ENCODE measurements at regions not wholly inside any gene's neighbourhood (a gene's known extent, or its start where the extent isn't known, plus 50 kb on each side); places are given as distances from the start of the nearest gene placed in this dataset.
"Not testable (repeated sequence)": the region's sequence is repeated elsewhere in the genome, so short reads cannot be mapped to it uniquely, and the experiment has no call there.

DNA sequence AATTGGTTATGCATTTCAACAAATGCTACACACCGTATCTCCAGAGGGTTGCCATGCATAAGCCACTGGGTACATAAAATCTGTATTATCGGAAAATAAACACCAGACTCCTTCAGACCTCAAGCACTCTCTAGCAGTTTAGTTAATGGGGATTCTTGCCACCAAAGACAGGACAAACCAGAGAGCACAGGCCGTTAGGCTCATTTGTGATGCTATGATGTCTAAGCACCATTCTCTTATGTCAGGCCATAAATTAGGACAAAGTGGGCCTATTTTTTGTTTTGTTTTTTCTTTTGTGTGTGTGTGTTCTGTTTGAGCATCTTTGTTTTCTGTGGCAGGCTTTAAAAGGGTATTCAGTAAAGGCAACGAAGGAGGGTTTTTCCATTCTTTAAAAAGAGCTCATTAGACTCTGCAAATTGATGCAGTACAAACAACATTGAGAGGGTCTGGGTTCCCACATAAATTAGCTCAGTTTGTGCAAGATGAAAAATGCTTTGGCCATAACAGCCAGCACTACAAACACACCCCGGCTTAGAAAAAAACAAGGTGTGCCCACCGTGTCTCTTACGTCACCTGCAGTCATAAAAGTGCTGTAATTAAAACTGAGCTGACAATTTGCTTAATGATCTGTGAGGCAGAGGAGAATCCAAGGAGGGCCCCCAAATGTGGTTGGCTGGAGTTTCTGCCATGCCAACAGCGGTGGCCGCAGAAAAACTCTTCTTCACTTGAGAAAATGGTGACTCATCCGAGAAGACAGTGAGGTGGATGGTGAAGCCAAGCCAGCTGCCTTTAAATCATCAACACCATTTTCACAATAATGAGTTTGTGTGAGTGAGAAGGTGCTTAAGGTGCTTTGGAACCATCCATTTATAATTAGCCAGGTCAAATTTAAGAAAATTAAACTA lies 297.9 kb downstream of the GATA3 start:
- H3K27ac Mint-ChIP-seq, result no peak overlapping the region
- H3K27me3 Mint-ChIP-seq, result peaks cover 4% of the 10 kb centered on the region
- no peaks in the 10 kb centered on the region for H3K36me3 Mint-ChIP-seq (ENCODE audit: low read depth)
- no peak for ATAC-seq (replicated peaks)
- H3K4me3 Mint-ChIP-seq, result no peak overlapping the region
- H3K9me3 Mint-ChIP-seq, result no peaks in the 10 kb centered on the region
- no peaks in the 10 kb centered on the region for H3K4me1 Mint-ChIP-seq

DNA sequence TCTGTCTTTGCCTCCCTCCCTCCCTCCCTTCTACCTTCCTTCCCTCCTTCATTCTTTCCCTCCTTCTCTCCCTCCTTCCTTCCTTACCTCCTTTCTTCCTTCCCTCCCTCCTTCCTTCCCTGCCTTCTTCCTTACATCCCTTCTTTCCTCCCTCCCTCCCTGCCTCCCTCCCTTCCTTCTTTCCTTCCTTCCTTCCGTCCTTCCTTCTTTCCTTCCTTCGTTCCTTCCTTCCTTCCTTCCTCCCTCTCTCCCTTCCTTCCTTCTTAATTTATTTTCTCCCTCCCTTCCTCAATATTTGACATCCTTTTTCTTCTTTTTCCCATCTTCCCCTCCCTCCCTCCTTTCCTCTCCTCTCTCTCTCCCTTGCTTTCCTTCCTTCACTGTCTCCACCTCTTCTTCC lies 301.8 kb downstream of the GATA3 start:
- Mint-ChIP-seq H3K27ac (no peak overlapping the region), H3K27me3 (peaks cover 4% of the 10 kb centered on the region), H3K9me3 (no peaks in the 10 kb centered on the region), H3K4me3 (no peak overlapping the region), H3K4me1 (peaks cover 11% of the 10 kb centered on the region), H3K36me3 (ENCODE audit: low read depth) (no peaks in the 10 kb centered on the region)
- no peak for ATAC-seq (replicated peaks)

DNA sequence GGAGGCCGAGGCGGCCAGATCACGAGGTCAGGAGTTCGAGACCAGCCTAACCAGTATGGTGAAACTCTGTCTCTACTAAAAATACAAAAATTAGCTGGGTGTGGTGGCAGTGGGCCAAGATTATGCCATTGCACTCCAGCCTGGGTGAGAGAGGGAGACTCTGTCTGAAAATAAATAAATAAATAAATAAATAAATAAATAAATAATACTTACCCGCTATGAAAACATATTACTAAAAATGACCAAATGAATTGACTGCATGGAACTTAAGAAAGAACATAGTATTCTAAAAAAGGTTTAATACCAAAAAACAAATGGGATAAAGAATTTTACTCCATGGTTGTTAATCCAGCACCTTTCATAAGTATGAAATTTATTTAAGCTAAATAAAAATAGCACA lies 305.0 kb downstream of the GATA3 start:
- Mint-ChIP-seq H3K36me3 (ENCODE audit: low read depth) (no peaks in the 10 kb centered on the region), H3K27ac (no peak overlapping the region), H3K27me3 (peaks cover 4% of the 10 kb centered on the region), H3K4me3 (no peak overlapping the region), H3K9me3 (no peaks in the 10 kb centered on the region), H3K4me1 (peaks cover 24% of the 10 kb centered on the region)
- ATAC-seq (replicated peaks), result no peak

- H3K27me3 Mint-ChIP-seq, result peaks cover 4% of the 10 kb centered on the region
- peak overlapping the region; percentile 71 for H3K27ac Mint-ChIP-seq
- H3K4me1 Mint-ChIP-seq, result peaks cover 24% of the 10 kb centered on the region
- no peaks in the 10 kb centered on the region for H3K36me3 Mint-ChIP-seq (ENCODE audit: low read depth)
- peak; percentile 51 for ATAC-seq (replicated peaks)
- peak overlapping the region; percentile 40 for H3K4me3 Mint-ChIP-seq
- H3K9me3 Mint-ChIP-seq, result no peaks in the 10 kb centered on the region
These were observed 305.9 kb downstream of the GATA3 start for GRCh38 chr10:8360365-8360764.

- H3K27me3 Mint-ChIP-seq, result peaks cover 4% of the 10 kb centered on the region
- peak overlapping the region; percentile 71 for H3K27ac Mint-ChIP-seq
- no peaks in the 10 kb centered on the region for H3K36me3 Mint-ChIP-seq (ENCODE audit: low read depth)
- peaks cover 24% of the 10 kb centered on the region for H3K4me1 Mint-ChIP-seq
- ATAC-seq (replicated peaks), result peak; percentile 20
- no peaks in the 10 kb centered on the region for H3K9me3 Mint-ChIP-seq
- peak overlapping the region; percentile 47 for H3K4me3 Mint-ChIP-seq
These were observed 306.5 kb downstream of the GATA3 start for GRCh38 chr10:8360814-8361509.

GRCh38 chr10:8361510-8361844 lies 307.0 kb downstream of the GATA3 start:
- peak overlapping the region; percentile 47 for H3K4me3 Mint-ChIP-seq
- H3K27me3 Mint-ChIP-seq, result peaks cover 2% of the 10 kb centered on the region
- H3K36me3 Mint-ChIP-seq (ENCODE audit: low read depth), result no peaks in the 10 kb centered on the region
- peaks cover 26% of the 10 kb centered on the region for H3K4me1 Mint-ChIP-seq
- H3K27ac Mint-ChIP-seq, result no peak overlapping the region
- peak; percentile 72 for ATAC-seq (replicated peaks)
- H3K9me3 Mint-ChIP-seq, result no peaks in the 10 kb centered on the region

- H3K27me3 Mint-ChIP-seq, result no peaks in the 10 kb centered on the region
- peaks cover 3% of the 10 kb centered on the region for H3K9me3 Mint-ChIP-seq
- peak; percentile 84 for ATAC-seq (replicated peaks)
- H3K4me1 Mint-ChIP-seq, result peaks cover 36% of the 10 kb centered on the region
- no peaks in the 10 kb centered on the region for H3K36me3 Mint-ChIP-seq (ENCODE audit: low read depth)
- H3K4me3 Mint-ChIP-seq, result peak overlapping the region; percentile 49
- peak overlapping the region; percentile 86 for H3K27ac Mint-ChIP-seq
These were observed 311.7 kb downstream of the GATA3 start for GRCh38 chr10:8365935-8366911.

- H3K27me3 Mint-ChIP-seq; H3K27ac Mint-ChIP-seq; H3K4me3 Mint-ChIP-seq; H3K9me3 Mint-ChIP-seq; H3K36me3 Mint-ChIP-seq (ENCODE audit: low read depth): not testable (repeated sequence)
- peak; percentile 11 for ATAC-seq (replicated peaks)
- peaks cover 33% of the 10 kb centered on the region for H3K4me1 Mint-ChIP-seq
These were observed 313.4 kb downstream of the GATA3 start for GRCh38 chr10:8367672-8368411.

DNA sequence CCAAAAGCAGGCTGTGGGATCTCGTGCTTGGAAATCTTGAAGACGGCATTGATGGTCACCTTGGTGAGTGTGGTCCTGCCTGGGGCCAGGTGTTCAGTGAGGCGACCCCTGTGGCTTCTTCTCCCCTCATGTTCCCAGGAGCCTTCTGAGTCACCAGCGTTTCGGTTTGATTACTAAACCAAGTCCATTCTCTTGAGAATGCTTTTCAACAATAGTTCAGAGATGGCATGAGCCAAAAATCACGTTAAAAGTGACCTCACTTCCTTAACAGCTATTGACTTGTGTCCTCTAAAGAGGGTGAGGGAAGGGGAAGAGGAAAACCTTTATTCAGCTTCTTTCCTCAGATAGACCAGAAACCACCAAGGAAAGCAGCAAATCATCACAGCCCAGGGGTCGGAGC lies 315.2 kb downstream of the GATA3 start:
- Mint-ChIP-seq H3K36me3 (ENCODE audit: low read depth) (no peaks in the 10 kb centered on the region), H3K27me3 (no peaks in the 10 kb centered on the region), H3K27ac (peak overlapping the region; percentile 69), H3K4me1 (peaks cover 23% of the 10 kb centered on the region), H3K9me3 (peaks cover 3% of the 10 kb centered on the region), H3K4me3 (peak overlapping the region; percentile 10)
- ATAC-seq (replicated peaks), result peak; percentile 37

DNA sequence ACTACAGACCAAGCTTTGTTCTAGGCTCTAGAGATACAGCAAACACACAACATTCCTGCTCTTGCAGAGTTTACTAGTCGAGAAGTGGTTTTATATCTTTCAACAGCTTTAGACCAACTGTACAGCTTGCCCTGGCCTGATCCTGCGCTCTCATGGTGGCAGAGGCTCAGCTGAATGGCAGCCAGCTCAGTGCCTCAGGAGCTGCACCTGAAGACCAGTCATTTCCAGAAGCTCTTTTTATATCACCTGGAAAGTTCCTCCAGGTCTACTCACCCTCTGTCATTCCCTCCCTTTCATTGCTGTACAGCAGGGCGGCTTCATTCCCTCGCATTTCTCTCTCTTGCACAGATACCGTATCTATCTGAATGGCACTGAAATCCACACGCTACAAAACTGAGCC lies 319.8 kb downstream of the GATA3 start:
- no peak for ATAC-seq (replicated peaks)
- H3K27me3 Mint-ChIP-seq, result no peaks in the 10 kb centered on the region
- peaks cover 3% of the 10 kb centered on the region for H3K9me3 Mint-ChIP-seq
- no peaks in the 10 kb centered on the region for H3K36me3 Mint-ChIP-seq (ENCODE audit: low read depth)
- no peak overlapping the region for H3K4me3 Mint-ChIP-seq
- H3K4me1 Mint-ChIP-seq, result peaks cover 15% of the 10 kb centered on the region
- H3K27ac Mint-ChIP-seq, result no peak overlapping the region

GRCh38 chr10:8375137-8375536 lies 320.6 kb downstream of the GATA3 start:
- H3K36me3 Mint-ChIP-seq (ENCODE audit: low read depth), result no peaks in the 10 kb centered on the region
- no peaks in the 10 kb centered on the region for H3K27me3 Mint-ChIP-seq
- H3K9me3 Mint-ChIP-seq, result no peaks in the 10 kb centered on the region
- H3K4me3 Mint-ChIP-seq, result no peak overlapping the region
- ATAC-seq (replicated peaks), result peak; percentile 54
- H3K27ac Mint-ChIP-seq, result no peak overlapping the region
- peaks cover 8% of the 10 kb centered on the region for H3K4me1 Mint-ChIP-seq

GRCh38 chr10:8378198-8378983 lies 323.9 kb downstream of the GATA3 start:
- no peaks in the 10 kb centered on the region for H3K27me3 Mint-ChIP-seq
- no peaks in the 10 kb centered on the region for H3K9me3 Mint-ChIP-seq
- no peak overlapping the region for H3K4me3 Mint-ChIP-seq
- peaks cover 5% of the 10 kb centered on the region for H3K4me1 Mint-ChIP-seq
- no peaks in the 10 kb centered on the region for H3K36me3 Mint-ChIP-seq (ENCODE audit: low read depth)
- H3K27ac Mint-ChIP-seq, result no peak overlapping the region
- no peak for ATAC-seq (replicated peaks)

Measured in activated T-helper 17 cell treated with anti-CD3 and anti-CD28 coated beads, Interleukin-2, amount 50 U/mL, for 72 hours (primary cell).